Activated B cell treated with CpG ODN at 0.5 μM for 24 hours (primary cell): ENCODE measurements at regions not wholly inside any gene's neighbourhood (a gene's known extent, or its start where the extent isn't known, plus 50 kb on each side); places are given as distances from the start of the nearest gene placed in this dataset.

Source experiments
- ATAC-seq: fragments of 200-7000 bp; cut with Tn5 transposase; one replicate; pipeline ENCODE4 v1.10.0; 2021; ENCODE audit warnings: low read depth, mild to moderate bottlenecking, moderate library complexity
- CTCF ChIA-PET: fragments of 350-600 bp; sonication (Branson Sonifier 250); formaldehyde crosslinking; loops from one replicate; lab custom pipeline; 2021; ENCODE audit warnings: antibody characterized with exemption; lab: Charles Lee
- POLR2A ChIA-PET: fragments of 350-600 bp; sonication (Branson Sonifier 250); formaldehyde crosslinking; loops from one replicate; lab custom pipeline; 2021; ENCODE audit warnings: antibody characterized with exemption; lab: Charles Lee
- DNase-seq: peaks from one replicate; pipeline ENCODE4 v3.0.0; 2022
- H3K27ac Mint-ChIP-seq: one replicate; pipeline ENCODE4 v1.8.0; 2020; ENCODE audit warnings: mixed read lengths
- H3K27me3 Mint-ChIP-seq: one replicate; pipeline ENCODE4 v1.8.0; 2021; ENCODE audit warnings: mixed read lengths
- H3K36me3 Mint-ChIP-seq: one replicate; pipeline ENCODE4 v1.8.0; 2021; ENCODE audit warnings: low read depth, mixed read lengths
- H3K4me1 Mint-ChIP-seq: one replicate; pipeline ENCODE4 v1.8.0; 2021; ENCODE audit warnings: mixed read lengths
- H3K4me3 Mint-ChIP-seq: one replicate; pipeline ENCODE4 v1.8.0; 2020; ENCODE audit warnings: mild to moderate bottlenecking, mixed read lengths
- H3K9me3 Mint-ChIP-seq: one replicate; pipeline ENCODE4 v1.8.0; 2020; ENCODE audit warnings: mixed read lengths
- CTCF ChIP-seq: fragments of 200-600 bp; IDR thresholded peaks from one replicate; pipeline ENCODE4 v1.8.0; 2022; ENCODE audit warnings: antibody characterized with exemption, mild to moderate bottlenecking
- intact Hi-C: fragments of 100-400 bp; cut with micrococcal nuclease; formaldehyde crosslinking; loops from one replicate; pipeline ENCODE4 v1.15.1; 2024

GRCh38 chr18:2169656-2170055 is 401.6 kb downstream of the METTL4 start:
- Mint-ChIP-seq H3K9me3 (no peaks in the 10 kb centered on the region), H3K4me3 (no peak overlapping the region), H3K27ac (no peak overlapping the region), H3K27me3 (no peaks in the 10 kb centered on the region), H3K36me3 (no peaks in the 10 kb centered on the region), H3K4me1 (no peaks in the 10 kb centered on the region)
- CTCF ChIA-PET: no interaction called here
- POLR2A ChIA-PET: no interaction called here
- ATAC-seq (no peak), DNase-seq (no peak)
- TF ChIP-seq CTCF: no peak
- intact Hi-C loops: no loop called here

- CTCF ChIA-PET: no interaction called here
- intact Hi-C loops: no loop called here
- H3K27ac Mint-ChIP-seq: no peak overlapping the region
These were observed 399.3 kb downstream of the METTL4 start for GRCh38 chr18:2171840-2172625.

DNA sequence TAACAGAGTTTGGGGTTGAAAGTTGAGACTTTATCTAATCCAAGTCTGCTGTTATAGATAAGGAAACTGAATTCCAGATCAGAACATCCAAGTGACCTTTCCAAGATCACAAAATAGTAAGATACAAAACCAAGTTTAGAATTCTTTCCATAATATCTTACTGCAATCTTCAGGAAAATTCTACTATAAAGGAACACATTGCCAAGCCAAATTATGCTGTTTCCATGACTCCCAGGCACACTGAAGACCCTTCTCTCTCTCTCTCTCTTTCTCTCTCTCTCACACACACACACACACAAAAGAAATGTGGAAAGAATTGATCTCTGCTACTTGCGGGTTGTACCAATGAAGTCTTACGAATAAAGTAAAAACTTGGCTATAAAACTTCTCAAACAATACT is 398.4 kb downstream of the METTL4 start:
- H3K4me3 Mint-ChIP-seq: no peak overlapping the region
- H3K36me3 Mint-ChIP-seq: no peaks in the 10 kb centered on the region
- DNase-seq (no peak), ATAC-seq (no peak)
- H3K4me1 Mint-ChIP-seq: no peaks in the 10 kb centered on the region
- no peak for TF ChIP-seq CTCF
- no peaks in the 10 kb centered on the region for H3K9me3 Mint-ChIP-seq
- no peak overlapping the region for H3K27ac Mint-ChIP-seq
- ChIA-PET POLR2A (no interaction called here), CTCF (no interaction called here)
- intact Hi-C loops: no loop called here
- H3K27me3 Mint-ChIP-seq: no peaks in the 10 kb centered on the region

More at GRCh38 chr18:2171840-2172625, 399.3 kb downstream of the METTL4 start:
- no peak for TF ChIP-seq CTCF
- Mint-ChIP-seq H3K36me3 (no peaks in the 10 kb centered on the region), H3K9me3 (no peaks in the 10 kb centered on the region), H3K4me3 (no peak overlapping the region), H3K4me1 (no peaks in the 10 kb centered on the region), H3K27me3 (no peaks in the 10 kb centered on the region)
- DNase-seq (no peak), ATAC-seq (no peak)
- POLR2A ChIA-PET: no interaction called here

GRCh38 chr18:2173486-2173885 is 397.8 kb downstream of the METTL4 start:
- TF ChIP-seq CTCF: no peak
- Mint-ChIP-seq H3K4me1 (no peaks in the 10 kb centered on the region), H3K36me3 (no peaks in the 10 kb centered on the region), H3K27ac (no peak overlapping the region), H3K27me3 (no peaks in the 10 kb centered on the region), H3K4me3 (no peak overlapping the region), H3K9me3 (no peaks in the 10 kb centered on the region)
- ATAC-seq: no peak
- ChIA-PET POLR2A (no interaction called here), CTCF (no interaction called here)
- no peak for DNase-seq
- intact Hi-C loops: no loop called here

DNA sequence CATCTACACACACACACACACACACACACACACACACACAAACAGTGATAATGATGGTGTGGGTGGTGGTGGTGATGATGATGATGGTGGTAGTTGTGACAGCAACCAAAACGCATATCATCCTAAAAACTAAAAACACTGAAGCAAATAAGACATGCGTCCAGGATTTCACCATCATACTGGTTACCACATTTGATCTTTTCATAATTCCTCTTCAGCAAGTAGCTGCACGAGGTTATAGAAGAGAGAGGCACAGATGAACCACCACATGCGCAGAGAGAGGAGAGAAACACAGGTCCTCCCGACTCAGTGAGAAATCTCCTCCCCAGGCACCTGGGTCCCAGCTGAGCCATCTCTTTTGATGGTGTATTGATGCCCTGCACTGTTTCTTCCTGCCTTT is 393.3 kb downstream of the METTL4 start:
- ATAC-seq: no peak
- Mint-ChIP-seq H3K27me3 (no peaks in the 10 kb centered on the region), H3K4me1 (no peaks in the 10 kb centered on the region), H3K27ac (no peak overlapping the region), H3K4me3 (no peak overlapping the region), H3K36me3 (no peaks in the 10 kb centered on the region), H3K9me3 (peaks cover 6% of the 10 kb centered on the region)
- intact Hi-C loops: no loop called here
- CTCF ChIA-PET: no interaction called here
- no peak for TF ChIP-seq CTCF
- POLR2A ChIA-PET: no interaction called here
- DNase-seq: no peak
